ENCODE measurements at regions not wholly inside any gene's neighbourhood (a gene's known extent, or its start where the extent isn't known, plus 50 kb on each side); places are given as distances from the start of the nearest gene placed in this dataset.
A peak's percentile ranks its signal among the peaks of the same experiment; 100 is the strongest.

DNA sequence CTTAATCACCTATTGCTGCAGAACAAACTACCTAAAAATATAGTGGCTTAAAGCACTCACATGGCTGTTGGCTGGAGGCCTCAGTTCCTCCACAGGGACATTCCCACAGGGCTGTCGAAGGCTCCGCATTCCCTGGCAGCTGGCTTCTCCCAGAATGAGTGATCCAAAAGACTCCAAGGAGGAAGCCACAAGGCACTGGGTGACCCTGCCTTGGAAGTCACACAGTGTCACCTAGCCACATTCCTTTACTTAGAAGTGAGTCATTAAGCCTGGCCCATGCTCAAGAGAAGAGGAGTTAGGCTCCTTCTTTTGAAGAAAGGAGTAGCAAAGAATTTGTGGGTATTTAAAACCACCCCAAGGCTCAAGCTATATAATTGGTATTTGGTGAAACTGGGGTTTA lies 63.9 kb upstream of the MAP1LC3B2 start:
- no peak for DNase-seq

DNA sequence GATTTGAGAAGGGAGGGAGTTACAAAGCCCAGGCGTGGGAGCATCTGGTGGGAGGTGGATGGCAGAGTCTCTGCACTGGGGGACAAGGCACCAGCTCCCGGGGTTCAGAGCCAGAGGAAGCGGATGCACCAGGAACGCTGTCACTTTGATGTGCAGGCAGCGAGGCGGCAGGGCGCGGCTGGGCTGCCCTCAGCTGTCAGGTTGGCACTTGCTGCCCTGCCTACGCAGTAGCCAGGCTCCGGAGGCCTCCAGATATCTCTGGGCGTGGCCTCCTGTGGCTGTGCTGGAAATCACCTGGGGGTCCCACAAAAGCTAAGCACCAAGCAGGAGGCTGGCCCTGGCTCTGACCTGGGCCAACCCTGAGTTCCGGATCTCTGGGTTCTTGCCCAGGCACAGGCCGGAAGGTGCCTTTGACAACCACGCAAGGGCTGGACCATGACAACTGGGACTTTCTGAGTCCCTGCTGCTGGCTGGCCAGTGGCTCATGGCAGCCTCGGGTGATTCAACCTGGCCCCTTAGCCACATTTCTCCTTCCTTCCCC lies 62.1 kb upstream of the MAP1LC3B2 start:
- DNase-seq: peak; percentile 32

- DNase-seq: no peak
Observed at GRCh38 chr12:116498471-116498870, 60.7 kb upstream of the MAP1LC3B2 start.

GRCh38 chr12:116502141-116502725 lies 56.9 kb upstream of the MAP1LC3B2 start:
- DNase-seq: no peak

GRCh38 chr12:116502989-116503496 lies 56.1 kb upstream of the MAP1LC3B2 start:
- DNase-seq: no peak

DNA sequence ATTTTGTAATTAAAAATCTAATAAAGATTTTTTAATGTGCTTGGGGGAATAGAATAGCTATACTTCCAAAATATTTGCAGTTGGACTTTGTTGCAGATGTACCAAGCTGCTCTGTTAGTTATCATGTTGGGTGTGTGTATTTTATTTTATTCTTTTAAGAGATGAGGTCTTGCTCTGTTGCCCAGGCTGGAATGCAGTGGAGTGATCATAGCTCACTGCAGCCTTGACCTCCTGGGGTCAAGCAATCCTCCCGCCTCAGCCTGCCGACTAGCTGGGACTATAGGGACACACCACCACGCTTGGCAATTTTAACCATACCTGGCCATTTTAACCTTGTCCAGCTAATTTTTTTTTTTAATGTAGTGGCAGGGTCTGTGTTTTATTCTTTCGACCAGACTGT lies 54.7 kb upstream of the MAP1LC3B2 start:
- DNase-seq: no peak

- DNase-seq: no peak
Observed at GRCh38 chr12:116506697-116507064, 52.5 kb upstream of the MAP1LC3B2 start.

DNA sequence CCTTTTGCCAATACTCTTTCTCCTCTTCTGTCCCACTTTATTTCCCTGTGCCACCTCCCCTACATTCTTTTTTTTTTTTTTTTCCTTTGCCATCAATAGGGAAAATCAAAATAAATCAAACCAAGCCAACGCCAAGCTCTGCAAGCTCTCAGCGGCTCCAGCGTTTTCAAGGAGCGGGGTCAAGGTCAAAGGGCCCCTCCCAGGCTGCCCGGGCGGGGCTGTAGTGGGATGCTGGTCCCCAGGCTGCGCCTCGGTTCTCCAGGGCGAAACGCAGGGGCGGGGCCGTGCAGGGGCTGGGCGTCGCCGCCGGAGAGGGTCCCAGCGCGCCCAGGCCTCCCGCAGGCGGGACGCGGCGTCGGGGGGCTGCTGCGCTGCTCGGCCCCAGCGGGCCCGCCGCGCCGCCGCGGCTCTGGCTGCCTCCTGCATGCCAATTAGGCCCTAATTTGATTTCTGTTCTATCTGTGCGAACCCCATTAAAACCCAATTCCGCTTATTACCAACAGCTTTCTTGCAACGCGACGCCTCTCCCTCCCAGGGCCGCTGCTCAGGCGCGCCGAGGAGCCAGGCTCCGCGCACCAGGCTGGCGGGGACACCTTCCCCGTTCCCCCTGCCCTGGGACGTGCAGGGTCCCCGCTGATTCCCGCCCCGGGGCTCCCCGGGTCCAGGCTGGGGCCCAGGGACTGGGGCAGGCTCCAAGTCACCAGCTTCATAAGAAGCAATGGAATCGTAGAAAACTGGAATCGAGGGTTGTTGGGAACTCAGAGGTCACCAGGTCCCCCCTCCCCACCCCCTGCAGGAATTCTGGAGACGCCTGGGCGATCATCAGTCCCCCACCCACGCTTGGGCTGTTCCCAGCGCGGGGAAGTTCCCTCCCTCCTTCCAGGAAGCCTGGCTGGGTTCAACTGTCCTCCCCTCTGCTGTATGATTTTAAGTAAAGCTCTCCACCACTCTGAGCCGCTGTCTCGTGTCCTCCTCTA lies 50.7 kb upstream of the MAP1LC3B2 start:
- peak; percentile 83 for DNase-seq

All from retina (tissue), 1 donor.